ENCODE measurements at regions not wholly inside any gene's neighbourhood (a gene's known extent, or its start where the extent isn't known, plus 50 kb on each side); places are given as distances from the start of the nearest gene placed in this dataset.
"Not testable (repeated sequence)": the region's sequence is repeated elsewhere in the genome, so short reads cannot be mapped to it uniquely, and the experiment has no call there.

DNA sequence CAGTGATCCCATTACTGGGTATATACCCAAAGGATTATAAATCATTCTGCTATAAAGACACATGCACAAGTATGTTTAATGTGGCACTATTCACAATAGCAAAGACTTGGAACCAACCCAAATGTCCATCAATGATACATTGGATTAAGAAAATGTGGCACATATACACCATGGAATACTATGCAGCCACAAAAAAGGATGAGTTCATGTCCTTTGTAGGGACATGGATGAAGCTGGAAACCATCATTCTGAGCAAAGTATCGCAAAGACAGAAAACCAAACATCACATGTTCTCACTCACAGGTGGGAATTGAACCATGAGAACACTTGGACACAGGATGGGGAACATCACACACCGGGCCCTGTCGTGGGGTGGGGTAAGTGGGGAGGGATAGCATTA is 150.2 kb upstream of the PIK3R1 start:
- H3K4ac ChIP-seq (ENCODE audit: low read depth, low read length); H3K79me1 ChIP-seq (ENCODE audit: low read length); H2BK12ac ChIP-seq (ENCODE audit: low read length); H3K36me3 ChIP-seq (ENCODE audit: control insufficient read depth in 1 of 2, insufficient read depth in 2 of 2, low read length in 2 of 2); H4K8ac ChIP-seq (ENCODE audit: low read depth, low read length); H3K14ac ChIP-seq (ENCODE audit: low read length); H3K4me2 ChIP-seq (ENCODE audit: low read length); H3K9ac ChIP-seq (ENCODE audit: low read length); DNase-seq; H3K4me1 ChIP-seq (ENCODE audit: control insufficient read depth in 1 of 2, insufficient read depth in 2 of 2, low read length in 2 of 2); H3K9me3 ChIP-seq (ENCODE audit: insufficient read depth, low read depth, low read length); H3K27ac ChIP-seq (ENCODE audit: low read depth, low read length); H3K4me3 ChIP-seq (ENCODE audit: low read depth, low read length); H3K23ac ChIP-seq (ENCODE audit: low read length); H2AK5ac ChIP-seq (ENCODE audit: low read length); H2BK5ac ChIP-seq (ENCODE audit: low read depth, low read length, poor library complexity); H3K27me3 ChIP-seq (ENCODE audit: insufficient read depth, low read length); H3K79me2 ChIP-seq (ENCODE audit: control insufficient read depth, insufficient read depth, low read length, poor library complexity); H2BK120ac ChIP-seq (ENCODE audit: insufficient read depth, low read length, poor library complexity); H3K18ac ChIP-seq (ENCODE audit: low read length); H4K12ac ChIP-seq (ENCODE audit: low read depth, low read length); H2AFZ ChIP-seq (ENCODE audit: insufficient read depth, low read length, poor library complexity); H4K91ac ChIP-seq (ENCODE audit: low read depth, low read length): not testable (repeated sequence)
- no CpG with 5 or more reads among the region's 3 CpGs for WGBS (ENCODE audit: extremely low coverage, insufficient coverage, insufficient read length)

DNA sequence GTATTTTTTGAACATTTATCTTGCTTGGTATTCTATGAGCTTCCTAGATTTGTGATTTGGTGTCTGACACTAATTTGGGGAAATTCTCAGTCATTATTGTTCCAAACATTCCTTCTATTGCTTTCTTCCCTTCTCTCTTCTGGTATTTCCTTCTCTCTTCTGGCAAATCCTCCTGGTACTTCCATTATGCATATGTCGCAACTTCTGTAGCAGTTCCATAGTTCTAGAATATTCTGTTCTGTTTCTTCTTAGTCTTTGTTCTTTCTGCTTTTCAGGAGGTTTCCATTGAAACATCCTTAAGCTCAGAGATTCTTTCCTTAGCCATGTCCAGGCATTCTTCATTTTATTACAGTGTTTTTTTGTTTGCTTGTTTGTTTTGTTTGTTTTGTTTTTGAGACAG is 155.2 kb upstream of the PIK3R1 start:
- no peak for DNase-seq
- no peak overlapping the region for H2AK5ac ChIP-seq (ENCODE audit: low read length)
- H2AFZ ChIP-seq (ENCODE audit: insufficient read depth, low read length, poor library complexity): no peak overlapping the region
- H4K91ac ChIP-seq (ENCODE audit: low read depth, low read length): no peak overlapping the region
- no peak overlapping the region for H3K9ac ChIP-seq (ENCODE audit: low read length)
- no peaks in the 10 kb centered on the region for H3K27me3 ChIP-seq (ENCODE audit: insufficient read depth, low read length)
- H3K36me3 ChIP-seq (ENCODE audit: control insufficient read depth in 1 of 2, insufficient read depth in 2 of 2, low read length in 2 of 2): no peaks in the 10 kb centered on the region
- H3K18ac ChIP-seq (ENCODE audit: low read length): no peak overlapping the region
- H3K23ac ChIP-seq (ENCODE audit: low read length): no peak overlapping the region
- no peaks in the 10 kb centered on the region for H3K4me1 ChIP-seq (ENCODE audit: control insufficient read depth in 1 of 2, insufficient read depth in 2 of 2, low read length in 2 of 2)
- no peak overlapping the region for H4K8ac ChIP-seq (ENCODE audit: low read depth, low read length)
- H4K12ac ChIP-seq (ENCODE audit: low read depth, low read length): no peak overlapping the region
- H2BK120ac ChIP-seq (ENCODE audit: insufficient read depth, low read length, poor library complexity): no peak overlapping the region
- H3K4me3 ChIP-seq (ENCODE audit: low read depth, low read length): no peak overlapping the region
- H3K4me2 ChIP-seq (ENCODE audit: low read length): no peak overlapping the region
- no CpG with 5 or more reads among the region's 1 CpG for WGBS (ENCODE audit: extremely low coverage, insufficient coverage, insufficient read length)
- H3K9me3 ChIP-seq (ENCODE audit: insufficient read depth, low read depth, low read length): no peaks in the 10 kb centered on the region
- no peaks in the 10 kb centered on the region for H3K79me2 ChIP-seq (ENCODE audit: control insufficient read depth, insufficient read depth, low read length, poor library complexity)
- H3K27ac ChIP-seq (ENCODE audit: low read depth, low read length): no peak overlapping the region
- H2BK12ac ChIP-seq (ENCODE audit: low read length): no peak overlapping the region
- no peaks in the 10 kb centered on the region for H3K79me1 ChIP-seq (ENCODE audit: low read length)
- H3K14ac ChIP-seq (ENCODE audit: low read length): no peak overlapping the region
- no peak overlapping the region for H3K4ac ChIP-seq (ENCODE audit: low read depth, low read length)
- no peak overlapping the region for H2BK5ac ChIP-seq (ENCODE audit: low read depth, low read length, poor library complexity)

DNA sequence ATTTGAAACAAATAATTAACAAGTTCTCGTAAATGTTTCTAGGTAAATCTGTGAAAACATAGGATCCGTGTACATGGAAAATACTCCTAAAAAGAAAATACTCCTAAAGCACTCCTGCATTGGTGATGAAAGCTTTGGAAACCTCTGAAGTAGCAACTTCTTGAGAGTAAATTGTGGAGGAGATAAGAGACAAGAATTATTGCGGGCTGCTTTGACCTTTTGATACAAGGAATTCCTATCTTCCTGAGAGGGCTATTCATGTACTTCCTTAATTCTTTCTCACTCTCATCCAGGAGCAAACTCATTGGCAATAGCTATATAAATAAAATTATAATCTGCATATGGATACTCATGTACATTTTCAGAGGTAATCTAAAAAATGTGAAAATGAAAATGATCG is 158.4 kb upstream of the PIK3R1 start:
- Histone ChIP-seq H2AFZ (ENCODE audit: insufficient read depth, low read length, poor library complexity) (no peak overlapping the region), H3K4me3 (ENCODE audit: low read depth, low read length) (no peak overlapping the region), H4K91ac (ENCODE audit: low read depth, low read length) (no peak overlapping the region), H2AK5ac (ENCODE audit: low read length) (no peak overlapping the region), H3K36me3 (ENCODE audit: control insufficient read depth in 1 of 2, insufficient read depth in 2 of 2, low read length in 2 of 2) (no peaks in the 10 kb centered on the region), H3K14ac (ENCODE audit: low read length) (no peak overlapping the region), H3K18ac (ENCODE audit: low read length) (no peak overlapping the region), H3K9ac (ENCODE audit: low read length) (no peak overlapping the region), H3K4ac (ENCODE audit: low read depth, low read length) (no peak overlapping the region), H4K12ac (ENCODE audit: low read depth, low read length) (no peak overlapping the region), H3K4me2 (ENCODE audit: low read length) (no peak overlapping the region), H3K27ac (ENCODE audit: low read depth, low read length) (no peak overlapping the region), H4K8ac (ENCODE audit: low read depth, low read length) (no peak overlapping the region), H2BK12ac (ENCODE audit: low read length) (no peak overlapping the region), H2BK120ac (ENCODE audit: insufficient read depth, low read length, poor library complexity) (no peak overlapping the region), H3K4me1 (ENCODE audit: control insufficient read depth in 1 of 2, insufficient read depth in 2 of 2, low read length in 2 of 2) (peaks cover 6 to 7% of the 10 kb centered on the region in 2 experiments), H2BK5ac (ENCODE audit: low read depth, low read length, poor library complexity) (no peak overlapping the region), H3K9me3 (ENCODE audit: insufficient read depth, low read depth, low read length) (no peaks in the 10 kb centered on the region), H3K23ac (ENCODE audit: low read length) (no peak overlapping the region), H3K79me1 (ENCODE audit: low read length) (no peaks in the 10 kb centered on the region), H3K79me2 (ENCODE audit: control insufficient read depth, insufficient read depth, low read length, poor library complexity) (no peaks in the 10 kb centered on the region), H3K27me3 (ENCODE audit: insufficient read depth, low read length) (no peaks in the 10 kb centered on the region)
- no CpG with 5 or more reads among the region's 4 CpGs for WGBS (ENCODE audit: extremely low coverage, insufficient coverage, insufficient read length)
- DNase-seq: no peak

DNA sequence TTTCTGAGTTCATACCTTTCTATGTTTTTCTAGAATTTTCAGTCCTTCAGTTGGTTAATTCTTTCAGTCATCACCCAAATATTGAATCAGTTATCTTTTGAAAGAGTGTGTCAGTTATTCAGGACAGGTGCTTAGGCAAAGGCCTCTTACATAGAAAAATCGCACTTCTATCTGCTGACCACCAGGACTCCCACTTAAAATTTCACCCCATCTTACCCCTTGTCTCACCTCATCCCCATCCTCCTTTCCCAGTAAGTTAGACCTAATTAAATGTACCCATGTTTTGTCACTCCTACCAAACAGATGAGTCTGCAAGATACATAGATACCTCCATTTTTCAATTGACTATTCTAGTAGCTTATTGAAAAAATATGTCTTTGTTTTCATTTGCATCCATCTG is 159.9 kb upstream of the PIK3R1 start:
- Histone ChIP-seq H3K79me1 (ENCODE audit: low read length) (no peaks in the 10 kb centered on the region), H3K36me3 (ENCODE audit: control insufficient read depth in 1 of 2, insufficient read depth in 2 of 2, low read length in 2 of 2) (no peaks in the 10 kb centered on the region), H3K4me2 (ENCODE audit: low read length) (no peak overlapping the region), H3K14ac (ENCODE audit: low read length) (no peak overlapping the region), H3K4me1 (ENCODE audit: control insufficient read depth in 1 of 2, insufficient read depth in 2 of 2, low read length in 2 of 2) (peaks cover 6 to 7% of the 10 kb centered on the region in 2 experiments), H2BK120ac (ENCODE audit: insufficient read depth, low read length, poor library complexity) (no peak overlapping the region), H2BK5ac (ENCODE audit: low read depth, low read length, poor library complexity) (no peak overlapping the region), H3K9me3 (ENCODE audit: insufficient read depth, low read depth, low read length) (no peaks in the 10 kb centered on the region), H2AFZ (ENCODE audit: insufficient read depth, low read length, poor library complexity) (no peak overlapping the region), H3K27me3 (ENCODE audit: insufficient read depth, low read length) (no peaks in the 10 kb centered on the region), H3K27ac (ENCODE audit: low read depth, low read length) (no peak overlapping the region), H2AK5ac (ENCODE audit: low read length) (no peak overlapping the region), H3K18ac (ENCODE audit: low read length) (no peak overlapping the region), H3K79me2 (ENCODE audit: control insufficient read depth, insufficient read depth, low read length, poor library complexity) (no peaks in the 10 kb centered on the region), H3K4me3 (ENCODE audit: low read depth, low read length) (no peak overlapping the region), H4K91ac (ENCODE audit: low read depth, low read length) (no peak overlapping the region), H3K9ac (ENCODE audit: low read length) (no peak overlapping the region), H2BK12ac (ENCODE audit: low read length) (no peak overlapping the region), H4K12ac (ENCODE audit: low read depth, low read length) (no peak overlapping the region), H4K8ac (ENCODE audit: low read depth, low read length) (no peak overlapping the region), H3K23ac (ENCODE audit: low read length) (no peak overlapping the region), H3K4ac (ENCODE audit: low read depth, low read length) (no peak overlapping the region)
- no CpG with 5 or more reads among the region's 1 CpG for WGBS (ENCODE audit: extremely low coverage, insufficient coverage, insufficient read length)
- DNase-seq: no peak
